Mucosa of rectum (tissue), 2 donors: ENCODE measurements at regions not wholly inside any gene's neighbourhood (a gene's known extent, or its start where the extent isn't known, plus 50 kb on each side); places are given as distances from the start of the nearest gene placed in this dataset.

Experiments
- H3K27ac ChIP-seq, 2 donors: one replicate each; pipeline ENCODE4 v1.7.0; 2013; ENCODE audit warnings: inconsistent platforms in 2 of 2, low read depth in 2 of 2, low read length in 2 of 2
- H3K27me3 ChIP-seq, 2 donors: one replicate each; pipeline ENCODE4 v1.7.0; 2013; ENCODE audit warnings: low read length in 2 of 2; ENCODE audit not compliant: control insufficient read depth in 2 of 2, insufficient read depth in 2 of 2
- H3K36me3 ChIP-seq, 2 donors: one replicate each; pipeline ENCODE4 v1.7.0; 2013; ENCODE audit warnings: low read length in 2 of 2; ENCODE audit not compliant: control insufficient read depth in 2 of 2, insufficient read depth in 2 of 2
- H3K4me1 ChIP-seq, 2 donors: one replicate each; pipeline ENCODE4 v1.7.0; 2013; ENCODE audit warnings: low read length in 2 of 2, mild to moderate bottlenecking in 1 of 2; ENCODE audit not compliant: control insufficient read depth in 2 of 2, insufficient read depth in 2 of 2
- H3K4me3 ChIP-seq, 2 donors: one replicate each; pipeline ENCODE4 v1.7.0; 2013; ENCODE audit warnings: low read length in 2 of 2
- H3K9ac ChIP-seq, 2 donors: one replicate each; pipeline ENCODE4 v1.7.0; 2013; ENCODE audit warnings: low read length in 2 of 2, low read depth in 1 of 2, mild to moderate bottlenecking in 1 of 2
- H3K9me3 ChIP-seq, 2 donors: one replicate each; pipeline ENCODE4 v1.7.0; 2013; ENCODE audit warnings: low read length in 2 of 2; ENCODE audit not compliant: control insufficient read depth in 2 of 2
- donor health status: healthy.
- donor health status: Normal muscosa, but diverticular disease.

DNA sequence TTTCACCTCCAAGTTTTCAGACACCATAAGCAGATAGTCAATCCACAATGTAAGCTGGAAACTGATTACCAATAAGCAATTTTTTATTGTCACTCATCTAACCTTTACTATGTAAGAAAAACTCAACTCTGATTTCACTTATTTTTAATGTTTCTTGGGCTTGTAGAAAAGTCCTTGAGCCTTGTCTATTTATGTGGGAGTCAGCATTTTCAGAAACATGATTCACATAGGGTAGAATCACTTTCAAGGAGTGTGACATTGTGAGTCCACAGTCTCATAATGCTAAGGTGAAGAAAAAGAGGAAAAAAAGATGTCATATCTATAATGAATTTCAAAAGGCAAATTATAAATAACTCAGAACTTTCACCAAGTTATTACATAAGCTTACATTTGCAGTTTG is 2167.9 kb upstream of the C9orf72 start:
- Histone ChIP-seq H3K4me3 (no peak overlapping the region), H3K9me3 (no peaks in the 10 kb centered on the region), H3K4me1 (no peaks in the 10 kb centered on the region), H3K36me3 (no peaks in the 10 kb centered on the region), H3K27ac (no peak overlapping the region), H3K9ac (no peak overlapping the region), H3K27me3 (no peaks in the 10 kb centered on the region)

GRCh38 chr9:29750062-29750461 is 2176.8 kb upstream of the C9orf72 start:
- H3K27me3 ChIP-seq, result no peaks in the 10 kb centered on the region
- no peaks in the 10 kb centered on the region for H3K4me1 ChIP-seq

DNA sequence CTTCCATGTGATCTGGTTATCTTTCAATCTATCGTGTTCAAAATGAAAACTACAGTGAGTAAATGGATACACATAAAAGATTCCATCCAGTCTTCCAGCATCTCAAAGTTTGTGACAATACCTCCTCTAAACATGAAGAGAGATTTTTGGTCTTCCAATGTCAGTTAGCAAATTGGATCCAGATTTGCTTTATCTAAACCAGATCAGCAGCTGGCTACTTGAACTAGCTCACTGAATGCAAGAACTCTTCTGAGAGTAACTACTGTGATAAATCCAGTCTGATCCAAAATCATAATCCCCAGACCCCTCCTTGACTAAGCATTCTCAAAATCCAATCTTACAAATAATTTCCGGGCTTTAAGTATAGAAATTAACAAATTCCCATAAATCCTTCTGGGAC is 2177.9 kb upstream of the C9orf72 start:
- H3K27ac ChIP-seq, result no peak overlapping the region
- no peaks in the 10 kb centered on the region for H3K4me1 ChIP-seq
- no peaks in the 10 kb centered on the region for H3K27me3 ChIP-seq
- H3K4me3 ChIP-seq, result no peak overlapping the region
- no peaks in the 10 kb centered on the region for H3K9me3 ChIP-seq
- H3K9ac ChIP-seq, result no peak overlapping the region
- no peaks in the 10 kb centered on the region for H3K36me3 ChIP-seq

More at GRCh38 chr9:29750062-29750461, 2176.8 kb upstream of the C9orf72 start:
- Histone ChIP-seq H3K4me3 (no peak overlapping the region), H3K9me3 (no peaks in the 10 kb centered on the region), H3K36me3 (no peaks in the 10 kb centered on the region), H3K27ac (no peak overlapping the region), H3K9ac (no peak overlapping the region)

DNA sequence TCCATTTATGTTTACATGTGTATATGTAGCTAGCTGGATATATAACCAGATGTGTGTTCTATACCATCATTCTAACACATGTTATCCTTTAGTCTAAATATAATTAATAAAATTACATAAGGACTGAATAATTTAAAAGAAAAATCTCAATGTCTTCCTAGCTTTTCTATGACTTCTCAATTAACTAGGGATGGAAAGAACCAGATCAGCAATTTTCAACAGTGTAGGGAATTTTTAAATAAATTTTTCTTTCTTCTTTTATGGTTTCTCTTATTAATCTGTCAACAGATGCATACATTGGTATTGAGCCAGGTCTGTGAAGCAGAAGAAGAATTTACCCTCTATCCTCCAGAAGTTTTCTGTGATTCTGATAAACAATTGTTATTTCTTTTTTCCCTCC is 2180.4 kb upstream of the C9orf72 start:
- no peaks in the 10 kb centered on the region for H3K9me3 ChIP-seq
- no peaks in the 10 kb centered on the region for H3K4me1 ChIP-seq
- H3K4me3 ChIP-seq, result no peak overlapping the region
- no peaks in the 10 kb centered on the region for H3K27me3 ChIP-seq
- H3K27ac ChIP-seq, result no peak overlapping the region
- H3K36me3 ChIP-seq, result no peaks in the 10 kb centered on the region
- no peak overlapping the region for H3K9ac ChIP-seq

DNA sequence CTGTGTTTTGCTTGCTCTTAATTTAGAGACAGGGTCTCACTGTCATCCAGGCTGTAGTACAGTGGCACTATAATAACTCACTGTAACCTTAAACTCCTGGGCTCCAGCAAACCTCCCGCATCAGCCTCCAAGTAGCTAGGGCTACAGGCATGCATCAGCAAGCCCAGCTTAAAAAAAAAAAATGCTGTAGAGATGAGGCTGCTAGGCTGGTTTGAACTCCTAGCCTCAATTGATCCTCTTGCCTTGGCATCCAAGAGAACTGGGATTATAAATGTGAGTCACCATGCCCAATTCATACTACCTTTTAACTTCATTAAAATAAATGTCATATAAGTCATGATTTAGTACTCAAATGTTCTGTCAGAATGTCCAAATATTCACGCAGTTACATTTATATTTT is 2195.7 kb upstream of the C9orf72 start:
- Histone ChIP-seq H3K27me3 (no peaks in the 10 kb centered on the region), H3K36me3 (no peaks in the 10 kb centered on the region), H3K27ac (no peak overlapping the region), H3K9ac (no peak overlapping the region), H3K9me3 (no peaks in the 10 kb centered on the region), H3K4me1 (no peaks in the 10 kb centered on the region), H3K4me3 (no peak overlapping the region)

DNA sequence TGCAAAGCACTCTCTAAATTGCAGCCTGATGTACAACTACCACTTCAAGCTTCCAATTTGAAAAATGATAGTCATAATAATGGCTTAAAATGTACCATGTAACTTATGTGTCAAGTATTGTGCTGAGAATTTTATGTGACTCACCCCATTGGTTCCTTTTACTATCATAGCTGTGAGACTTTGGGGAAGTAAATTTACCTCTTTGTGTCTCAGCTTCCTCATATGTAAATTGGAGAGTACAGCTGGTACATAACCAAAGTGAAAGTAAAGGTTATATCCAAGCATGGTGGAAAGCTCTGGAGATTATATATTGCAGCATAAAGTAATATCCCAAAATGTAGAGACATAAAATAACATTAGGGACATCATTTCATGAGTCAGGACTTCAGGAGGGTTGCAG is 2200.4 kb upstream of the C9orf72 start:
- H3K27me3 ChIP-seq, result no peaks in the 10 kb centered on the region
- H3K27ac ChIP-seq, result no peak overlapping the region
- no peak overlapping the region for H3K9ac ChIP-seq
- no peaks in the 10 kb centered on the region for H3K4me1 ChIP-seq
- no peaks in the 10 kb centered on the region for H3K36me3 ChIP-seq
- no peaks in the 10 kb centered on the region for H3K9me3 ChIP-seq
- no peak overlapping the region for H3K4me3 ChIP-seq

DNA sequence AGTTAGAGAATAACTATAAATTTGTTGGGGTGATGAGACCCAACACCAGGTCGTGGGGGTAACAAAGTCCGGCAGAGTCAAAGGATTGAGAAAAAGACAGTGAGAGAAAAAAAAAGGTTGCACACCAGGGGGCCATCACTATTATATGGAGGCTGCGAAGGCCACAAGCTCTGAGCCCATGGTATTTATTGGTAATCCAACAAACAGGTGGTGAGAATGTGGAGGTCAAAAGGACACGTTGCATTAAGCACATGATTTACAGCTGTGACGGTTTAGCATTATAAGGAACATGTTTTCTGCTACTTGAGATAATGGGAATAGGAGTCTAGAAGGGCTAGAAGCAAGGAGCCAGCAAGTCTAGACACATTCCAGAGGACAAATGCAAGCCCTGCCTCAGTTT is 2202.2 kb upstream of the C9orf72 start:
- Histone ChIP-seq H3K9me3 (no peaks in the 10 kb centered on the region), H3K27ac (no peak overlapping the region), H3K9ac (no peak overlapping the region), H3K36me3 (no peaks in the 10 kb centered on the region), H3K4me3 (no peak overlapping the region), H3K27me3 (no peaks in the 10 kb centered on the region), H3K4me1 (no peaks in the 10 kb centered on the region)

- Histone ChIP-seq H3K9me3 (no peaks in the 10 kb centered on the region), H3K4me3 (no peak overlapping the region), H3K4me1 (no peaks in the 10 kb centered on the region), H3K27ac (no peak overlapping the region), H3K27me3 (no peaks in the 10 kb centered on the region), H3K36me3 (no peaks in the 10 kb centered on the region), H3K9ac (no peak overlapping the region)
Measured at GRCh38 chr9:29778281-29778849, 2205.1 kb upstream of the C9orf72 start.

DNA sequence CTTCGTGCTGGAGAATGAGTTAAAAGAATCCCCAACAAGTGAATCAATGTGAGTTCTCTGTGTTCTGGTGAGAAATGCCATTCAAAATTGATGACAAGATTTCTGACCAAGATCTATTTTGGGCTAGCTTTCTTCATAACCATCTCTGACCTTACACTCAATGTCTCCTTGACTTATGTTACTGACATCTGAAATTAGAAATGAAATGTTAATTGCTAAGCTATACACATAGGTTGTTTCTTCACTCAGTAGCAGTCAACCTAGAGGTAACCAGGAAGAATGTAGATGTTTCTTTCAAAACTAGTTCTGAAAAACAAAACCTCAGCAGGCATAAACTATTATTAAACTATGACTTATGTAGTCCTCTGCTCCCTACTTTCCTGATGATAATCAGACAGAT is 2220.7 kb upstream of the C9orf72 start:
- Histone ChIP-seq H3K36me3 (no peaks in the 10 kb centered on the region), H3K27ac (no peak overlapping the region), H3K9ac (no peak overlapping the region), H3K4me3 (no peak overlapping the region), H3K27me3 (no peaks in the 10 kb centered on the region), H3K9me3 (no peaks in the 10 kb centered on the region), H3K4me1 (no peaks in the 10 kb centered on the region)

- Histone ChIP-seq H3K27ac (no peak overlapping the region), H3K27me3 (no peaks in the 10 kb centered on the region), H3K9me3 (no peaks in the 10 kb centered on the region), H3K9ac (no peak overlapping the region), H3K36me3 (no peaks in the 10 kb centered on the region), H3K4me3 (no peak overlapping the region), H3K4me1 (no peaks in the 10 kb centered on the region)
Measured at GRCh38 chr9:29796291-29796952, 2223.1 kb upstream of the C9orf72 start.
